ENCODE measurements at regions not wholly inside any gene's neighbourhood (a gene's known extent, or its start where the extent isn't known, plus 50 kb on each side); places are given as distances from the start of the nearest gene placed in this dataset.

GRCh38 chr6:165733489-165733791 lies 70.4 kb upstream of the PDE10A start:
- ATAC-seq (ENCODE audit: insufficient number of reproducible peaks, low FRiP score, low read depth) = no peak
- no peaks in the 10 kb centered on the region for H3K27me3 ChIP-seq (replicated peaks; ENCODE audit: insufficient read depth)
- no peak for TF ChIP-seq CTCF (IDR thresholded peaks at IDR 0.05)

GRCh38 chr6:165732696-165733488 lies 69.9 kb upstream of the PDE10A start:
- no peak for ATAC-seq (ENCODE audit: insufficient number of reproducible peaks, low FRiP score, low read depth)
- H3K4me3 ChIP-seq = no peak overlapping the region
- TF ChIP-seq CTCF (IDR thresholded peaks at IDR 0.05) = no peak
- no peaks in the 10 kb centered on the region for H3K27me3 ChIP-seq (replicated peaks; ENCODE audit: insufficient read depth)
- no peaks in the 10 kb centered on the region for H3K4me1 ChIP-seq (ENCODE audit: control insufficient read depth in 1 of 2, low read depth in 2 of 2)
- H3K36me3 ChIP-seq = no peaks in the 10 kb centered on the region
- DNase-seq (ENCODE audit: low spot score) = no peak
- H3K27ac ChIP-seq = no peak overlapping the region
- peaks cover 5% of the 10 kb centered on the region for H3K9me3 ChIP-seq

More at GRCh38 chr6:165733489-165733791, 70.4 kb upstream of the PDE10A start:
- no peak overlapping the region for H3K4me3 ChIP-seq
- H3K4me1 ChIP-seq (ENCODE audit: control insufficient read depth in 1 of 2, low read depth in 2 of 2) = no peaks in the 10 kb centered on the region
- H3K9me3 ChIP-seq = peaks cover 5% of the 10 kb centered on the region
- no peaks in the 10 kb centered on the region for H3K36me3 ChIP-seq
- no peak overlapping the region for H3K27ac ChIP-seq
- DNase-seq (ENCODE audit: low spot score) = no peak

GRCh38 chr6:165729307-165729936 lies 66.4 kb upstream of the PDE10A start:
- no peak overlapping the region for H3K4me3 ChIP-seq
- no peaks in the 10 kb centered on the region for H3K9me3 ChIP-seq
- peak; percentile 55 for TF ChIP-seq CTCF (IDR thresholded peaks at IDR 0.05)
- no peaks in the 10 kb centered on the region for H3K27me3 ChIP-seq (replicated peaks; ENCODE audit: insufficient read depth)
- H3K27ac ChIP-seq = no peak overlapping the region
- H3K36me3 ChIP-seq = no peaks in the 10 kb centered on the region
- DNase-seq (ENCODE audit: low spot score) (no peak), ATAC-seq (ENCODE audit: insufficient number of reproducible peaks, low FRiP score, low read depth) (no peak)
- H3K4me1 ChIP-seq (ENCODE audit: control insufficient read depth in 1 of 2, low read depth in 2 of 2) = no peaks in the 10 kb centered on the region

- H3K36me3 ChIP-seq = no peaks in the 10 kb centered on the region
- TF ChIP-seq CTCF (IDR thresholded peaks at IDR 0.05) = no peak
- H3K9me3 ChIP-seq = no peaks in the 10 kb centered on the region
- H3K4me1 ChIP-seq (ENCODE audit: control insufficient read depth in 1 of 2, low read depth in 2 of 2) = no peaks in the 10 kb centered on the region
- ATAC-seq (ENCODE audit: insufficient number of reproducible peaks, low FRiP score, low read depth) = no peak
- H3K27me3 ChIP-seq (replicated peaks; ENCODE audit: insufficient read depth) = no peaks in the 10 kb centered on the region
- H3K27ac ChIP-seq = no peak overlapping the region
- no peak for DNase-seq (ENCODE audit: low spot score)
- H3K4me3 ChIP-seq = no peak overlapping the region
Observed at GRCh38 chr6:165728216-165728615, 65.2 kb upstream of the PDE10A start.

- DNase-seq (ENCODE audit: low spot score) = no peak
- H3K4me3 ChIP-seq = no peak overlapping the region
- no peaks in the 10 kb centered on the region for H3K9me3 ChIP-seq
- H3K27ac ChIP-seq = no peak overlapping the region
- no peaks in the 10 kb centered on the region for H3K36me3 ChIP-seq
- no peak for ATAC-seq (ENCODE audit: insufficient number of reproducible peaks, low FRiP score, low read depth)
- H3K27me3 ChIP-seq (replicated peaks; ENCODE audit: insufficient read depth) = no peaks in the 10 kb centered on the region
- no peaks in the 10 kb centered on the region for H3K4me1 ChIP-seq (ENCODE audit: control insufficient read depth in 1 of 2, low read depth in 2 of 2)
- no peak for TF ChIP-seq CTCF (IDR thresholded peaks at IDR 0.05)
Observed at GRCh38 chr6:165726965-165727381, 63.9 kb upstream of the PDE10A start.

Measured in thoracic aorta (tissue), 2 donors.